B cell (primary cell): ENCODE measurements at regions not wholly inside any gene's neighbourhood (a gene's known extent, or its start where the extent isn't known, plus 50 kb on each side); places are given as distances from the start of the nearest gene placed in this dataset.

Source experiments
- ATAC-seq: fragments of 200-7000 bp; cut with Tn5 transposase; one replicate; pipeline ENCODE4 v1.10.0; 2021; ENCODE audit warnings: low read depth, mild to moderate bottlenecking, moderate number of reproducible peaks, moderate library complexity
- CTCF ChIA-PET: fragments of 350-600 bp; sonication (Branson Sonifier 250); formaldehyde crosslinking; loops from one replicate; lab custom pipeline; 2021; ENCODE audit warnings: antibody characterized with exemption, inconsistent platforms; lab: Charles Lee
- POLR2A ChIA-PET: fragments of 350-600 bp; sonication (Branson Sonifier 250); formaldehyde crosslinking; loops from one replicate; lab custom pipeline; 2021; ENCODE audit warnings: antibody characterized with exemption; lab: Charles Lee
- DNase-seq: peaks from one replicate; pipeline ENCODE4 v3.0.0; 2013
- H2AFZ ChIP-seq: 2 replicates; pipeline ENCODE4 v1.6.1; 2012; ENCODE audit warnings: mild to moderate bottlenecking, low read depth, low read length; ENCODE audit not compliant: insufficient read depth, poor library complexity, severe bottlenecking
- H3K27ac ChIP-seq, 2 donors: 1 replicate in 1 of 2; 2 replicates in 1 of 2; pipeline ENCODE4 v1.5.1; 2012 to 2013; ENCODE audit warnings: low read length in 2 of 2, mild to moderate bottlenecking in 2 of 2, moderate library complexity in 1 of 2
- H3K27me3 ChIP-seq, 4 experiments: fragments of 200-600 bp in 1 of 4; sonication (generic) in 1 of 4; replicated peaks in 1 of 4; 1 replicate in 2 of 4; 2 replicates in 2 of 4; pipeline versions ENCODE4 v1.6.1 to v1.7.0; 2013 to 2016; ENCODE audit warnings: low read length in 3 of 4, mild to moderate bottlenecking in 2 of 4, mixed read lengths in 1 of 4, moderate library complexity in 1 of 4; ENCODE audit not compliant: insufficient read depth in 4 of 4, control insufficient read depth in 3 of 4; ENCODE audit errors: control extremely low read depth in 1 of 4
- H3K36me3 ChIP-seq, 2 experiments: replicated peaks in 1 of 2; 1 replicate in 1 of 2; 2 replicates in 1 of 2; pipeline versions ENCODE4 v1.6.1 to v1.7.1; 2013; ENCODE audit warnings: low read length in 1 of 2; ENCODE audit not compliant: insufficient read depth in 2 of 2, control insufficient read depth in 1 of 2; ENCODE audit errors: control extremely low read depth in 1 of 2, extremely low read depth in 1 of 2
- H3K4me1 ChIP-seq, 2 donors: fragments of 200-600 bp in 1 of 2; sonication (generic) in 1 of 2; 1 replicate in 1 of 2; 2 replicates in 1 of 2; pipeline versions ENCODE4 v1.5.1 to v1.6.1; 2013 to 2017; ENCODE audit warnings: low read length in 2 of 2; ENCODE audit not compliant: control insufficient read depth in 2 of 2, insufficient read depth in 2 of 2
- H3K4me2 ChIP-seq: replicated peaks from 2 replicates; pipeline ENCODE3; 2012; ENCODE audit warnings: mild to moderate bottlenecking, low read depth, low read length; ENCODE audit not compliant: poor library complexity, severe bottlenecking
- H3K4me3 ChIP-seq, 5 experiments: fragments of 200-600 bp in 1 of 5; sonication (generic) in 1 of 5; 1 replicate in 3 of 5; 2 replicates in 2 of 5; pipeline versions ENCODE4 v1.5.1 to v1.7.0; 2011 to 2016; ENCODE audit warnings: low read length in 4 of 5, mild to moderate bottlenecking in 4 of 5, low read depth in 2 of 5, control low read depth in 1 of 5, moderate library complexity in 1 of 5; ENCODE audit not compliant: insufficient read depth in 1 of 5; ENCODE audit errors: control extremely low read depth in 1 of 5, extremely low read depth in 1 of 5
- H3K79me2 ChIP-seq: fragments of 200-600 bp; sonication (generic); one replicate; pipeline ENCODE4 v1.6.0; 2016; ENCODE audit warnings: low read length; ENCODE audit not compliant: control insufficient read depth, insufficient read depth
- H3K9ac ChIP-seq: fragments of 200-600 bp; sonication (generic); 2 replicates; pipeline ENCODE4 v1.6.1; 2017; ENCODE audit warnings: mild to moderate bottlenecking, low read length, moderate library complexity
- H3K9me3 ChIP-seq, 3 donors: one replicate each; pipeline versions ENCODE4 v1.6.1 to v1.7.1; 2013; ENCODE audit warnings: low read length in 2 of 3; ENCODE audit not compliant: control insufficient read depth in 2 of 3, insufficient read depth in 1 of 3; ENCODE audit errors: control extremely low read depth in 1 of 3
- H4K20me1 ChIP-seq: 2 replicates; pipeline ENCODE4 v1.6.0; 2012; ENCODE audit warnings: mild to moderate bottlenecking, low read length; ENCODE audit not compliant: insufficient read depth, control insufficient read depth, poor library complexity, severe bottlenecking
- H3K27ac Mint-ChIP-seq: one replicate; pipeline ENCODE4 v1.8.0; 2021; ENCODE audit warnings: mixed read lengths
- H3K27me3 Mint-ChIP-seq: one replicate; pipeline ENCODE4 v1.8.0; 2021; ENCODE audit warnings: mixed read lengths
- H3K4me1 Mint-ChIP-seq: one replicate; pipeline ENCODE4 v1.8.0; 2021; ENCODE audit warnings: mixed read lengths
- H3K4me3 Mint-ChIP-seq: one replicate; pipeline ENCODE4 v1.8.0; 2021; ENCODE audit warnings: mixed read lengths
- H3K9me3 Mint-ChIP-seq: one replicate; pipeline ENCODE4 v1.8.0; 2022; ENCODE audit warnings: mixed read lengths; ENCODE audit not compliant: insufficient read depth
- CTCF ChIP-seq: fragments of 200-600 bp; IDR thresholded peaks from one replicate; pipeline ENCODE4 v1.8.0; 2022; ENCODE audit warnings: antibody characterized with exemption, mild to moderate bottlenecking
- EZH2 ChIP-seq: IDR thresholded peaks from 2 replicates; pipeline ENCODE4 v1.6.1; 2012; ENCODE audit warnings: borderline replicate concordance, low read depth, mild to moderate bottlenecking, moderate library complexity, low read length; ENCODE audit not compliant: insufficient read depth, poor library complexity, severe bottlenecking
- WGBS: methylation state at CpG from one replicate; pipeline ENCODE4 v1.1.5; 2013; ENCODE audit warnings: missing lambda C conversion rate; ENCODE audit not compliant: insufficient coverage; 5-methylcytosine and 5-hydroxymethylcytosine counted together
- intact Hi-C: fragments of 100-400 bp; cut with micrococcal nuclease; formaldehyde crosslinking; loops from one replicate; pipeline ENCODE4 v1.10.0; 2022

GRCh38 chr12:43281563-43281962 is 270.4 kb downstream of the ADAMTS20 start:
- no peak overlapping the region for H2AFZ ChIP-seq

GRCh38 chr12:43278541-43278832 is 273.5 kb downstream of the ADAMTS20 start:
- DNase-seq = no peak
- Mint-ChIP-seq H3K4me1 (peaks cover 39% of the 10 kb centered on the region), H3K9me3 (peaks cover 4% of the 10 kb centered on the region), H3K27ac (no peak overlapping the region), H3K27me3 (no peaks in the 10 kb centered on the region), H3K4me3 (no peak overlapping the region)
- H3K4me2 ChIP-seq = peak overlapping the region; percentile 46
- no peak overlapping the region for H2AFZ ChIP-seq
- H3K27ac ChIP-seq = peak overlapping the region in 1 of 2 donors; percentile 27
- H3K27me3 ChIP-seq = no peaks in the 10 kb centered on the region
- ChIA-PET CTCF (no interaction called here), POLR2A (no interaction called here)
- H3K9me3 ChIP-seq = no peaks in the 10 kb centered on the region
- H3K36me3 ChIP-seq = no peaks in the 10 kb centered on the region
- H3K9ac ChIP-seq = no peak overlapping the region
- intact Hi-C loops = loop anchor here (5.0 kb wide), 1 partner anchor 811 kb away; no protein-coding TSS in a partner anchor
- ATAC-seq = peak; percentile 33
- TF ChIP-seq EZH2 (no peak), CTCF (no peak)
- no CpG with 5 or more reads among the region's 3 CpGs for whole genome bisulfite sequencing
- peaks cover 18 to 21% of the 10 kb centered on the region in 2 donors for H3K4me1 ChIP-seq
- H3K4me3 ChIP-seq = no peak overlapping the region
- no peaks in the 10 kb centered on the region for H4K20me1 ChIP-seq
- no peaks in the 10 kb centered on the region for H3K79me2 ChIP-seq

More at GRCh38 chr12:43281563-43281962, 270.4 kb downstream of the ADAMTS20 start:
- intact Hi-C loops = loop anchor here (5.0 kb wide), 1 partner anchor 799 kb away; no protein-coding TSS in a partner anchor
- Mint-ChIP-seq H3K4me1 (peaks cover 19% of the 10 kb centered on the region), H3K4me3 (no peak overlapping the region), H3K9me3 (no peaks in the 10 kb centered on the region), H3K27me3 (no peaks in the 10 kb centered on the region), H3K27ac (no peak overlapping the region)
- ChIA-PET POLR2A (no interaction called here), CTCF (interaction anchor here (0.5 to 2.7 kb wide), 4 partner anchors 8 to 802 kb away, joined by 3 to 12 read pairs (median 4); no protein-coding TSS in a partner anchor)
- Histone ChIP-seq H3K9me3 (no peaks in the 10 kb centered on the region), H4K20me1 (no peaks in the 10 kb centered on the region), H3K79me2 (no peaks in the 10 kb centered on the region), H3K4me2 (no peak overlapping the region), H3K4me3 (no peak overlapping the region), H3K36me3 (no peaks in the 10 kb centered on the region), H3K4me1 (peaks cover 18 to 21% of the 10 kb centered on the region in 2 donors), H3K27ac (no peak overlapping the region), H3K27me3 (no peaks in the 10 kb centered on the region), H3K9ac (no peak overlapping the region)
- no peak for TF ChIP-seq EZH2
- no peak for TF ChIP-seq CTCF
- DNase-seq (no peak), ATAC-seq (no peak)
- WGBS = 100% methylated on average over 1 of the region's 3 CpGs
